Stimulated activated CD4-positive, alpha-beta T cell treated with anti-CD3 and anti-CD28 coated beads, TNF-alpha, amount 100 ng/mL, for 4 hours (primary cell): ENCODE measurements at regions not wholly inside any gene's neighbourhood (a gene's known extent, or its start where the extent isn't known, plus 50 kb on each side); places are given as distances from the start of the nearest gene placed in this dataset.

Experiments
- DNase-seq, 3 experiments: peaks; one replicate each; pipeline ENCODE4 v3.0.0-alpha.2; 2020; ENCODE audit warnings: low read depth in 3 of 3

GRCh38 chr3:124576565-124577493 is 153.4 kb upstream of the UMPS start:
- no peak for DNase-seq

- no peak for DNase-seq
Observed at GRCh38 chr3:124577494-124578167, 152.6 kb upstream of the UMPS start.

- no peak for DNase-seq
Observed at GRCh38 chr3:124579641-124580040, 150.6 kb upstream of the UMPS start.

- DNase-seq, result no peak
Observed at GRCh38 chr3:124582196-124582595, 148.1 kb upstream of the UMPS start.

- no peak for DNase-seq
Observed at GRCh38 chr3:124582621-124583395, 147.4 kb upstream of the UMPS start.

- no peak for DNase-seq
Observed at GRCh38 chr3:124584245-124584551, 146.1 kb upstream of the UMPS start.

GRCh38 chr3:124584552-124585391 is 145.5 kb upstream of the UMPS start:
- DNase-seq, result peak; percentile 9 to 19 (median 13)

- DNase-seq, result no peak
Observed at GRCh38 chr3:124586126-124587052, 143.9 kb upstream of the UMPS start.

- no peak for DNase-seq
Observed at GRCh38 chr3:124587053-124587408, 143.2 kb upstream of the UMPS start.

- no peak for DNase-seq
Observed at GRCh38 chr3:124588036-124588435, 142.2 kb upstream of the UMPS start.

- no peak for DNase-seq
Observed at GRCh38 chr3:124588794-124589193, 141.5 kb upstream of the UMPS start.

- no peak for DNase-seq
Observed at GRCh38 chr3:124591699-124592098, 138.6 kb upstream of the UMPS start.

GRCh38 chr3:124592658-124593441 is 137.4 kb upstream of the UMPS start:
- DNase-seq, result no peak

GRCh38 chr3:124593442-124593829 is 136.8 kb upstream of the UMPS start:
- DNase-seq, result no peak

- DNase-seq, result no peak
Observed at GRCh38 chr3:124594581-124594980, 135.7 kb upstream of the UMPS start.

GRCh38 chr3:124597273-124597672 is 133.0 kb upstream of the UMPS start:
- DNase-seq, result no peak

- no peak for DNase-seq
Observed at GRCh38 chr3:124597979-124598378, 132.3 kb upstream of the UMPS start.

GRCh38 chr3:124599147-124599765 is 131.0 kb upstream of the UMPS start:
- DNase-seq, result no peak
